CD4-positive, alpha-beta T cell (primary cell): ENCODE measurements at regions not wholly inside any gene's neighbourhood (a gene's known extent, or its start where the extent isn't known, plus 50 kb on each side); places are given as distances from the start of the nearest gene placed in this dataset.

Source experiments
- ATAC-seq: fragments of 200-7000 bp; cut with Tn5 transposase; one replicate; pipeline ENCODE4 v1.10.0; 2022; ENCODE audit warnings: mild to moderate bottlenecking; ENCODE audit not compliant: poor library complexity
- CTCF ChIA-PET: fragments of 350-600 bp; sonication (Branson Sonifier 250); formaldehyde crosslinking; loops from one replicate; lab custom pipeline; 2021; ENCODE audit warnings: antibody characterized with exemption, inconsistent platforms; lab: Charles Lee
- POLR2A ChIA-PET: fragments of 350-600 bp; sonication (Branson Sonifier 250); formaldehyde crosslinking; loops from one replicate; lab custom pipeline; 2021; ENCODE audit warnings: antibody characterized with exemption, inconsistent platforms; lab: Charles Lee
- DNase-seq, 14 experiments: peaks; one replicate each; pipeline ENCODE4 v3.0.0-alpha.2; 2013 to 2020; ENCODE audit warnings: mixed read lengths in 2 of 14
- H3K27ac ChIP-seq, 2 donors: one replicate each; pipeline versions ENCODE4 v1.5.1 to v1.7.0; 2013; ENCODE audit warnings: low read length in 2 of 2, low read depth in 1 of 2, mild to moderate bottlenecking in 1 of 2
- H3K27me3 ChIP-seq, 2 experiments: 1 replicate in 1 of 2; 2 replicates in 1 of 2; pipeline versions ENCODE4 v1.6.1 to v1.7.0; 2013; ENCODE audit warnings: low read length in 2 of 2, control low read depth in 1 of 2, mild to moderate bottlenecking in 1 of 2, moderate library complexity in 1 of 2; ENCODE audit not compliant: insufficient read depth in 2 of 2, control insufficient read depth in 1 of 2
- H3K36me3 ChIP-seq: one replicate; pipeline ENCODE4 v1.6.1; 2013; ENCODE audit warnings: low read length, control low read depth; ENCODE audit not compliant: insufficient read depth
- H3K4me1 ChIP-seq: one replicate; pipeline ENCODE4 v1.6.1; 2013; ENCODE audit warnings: low read length, control low read depth; ENCODE audit not compliant: insufficient read depth
- H3K4me3 ChIP-seq: one replicate; pipeline ENCODE4 v1.5.1; 2013; ENCODE audit warnings: mild to moderate bottlenecking, low read length, moderate library complexity
- H3K9me3 ChIP-seq, 2 experiments: 1 replicate in 1 of 2; 2 replicates in 1 of 2; pipeline versions ENCODE4 v1.6.1 to v1.7.0; 2013; ENCODE audit warnings: low read length in 2 of 2, mild to moderate bottlenecking in 2 of 2, control low read depth in 1 of 2, moderate library complexity in 1 of 2; ENCODE audit not compliant: control insufficient read depth in 1 of 2, insufficient read depth in 1 of 2
- H3K27ac Mint-ChIP-seq: one replicate; pipeline ENCODE4 v1.8.0; 2020; ENCODE audit warnings: mixed read lengths
- H3K27me3 Mint-ChIP-seq: one replicate; pipeline ENCODE4 v1.8.0; 2021; ENCODE audit warnings: mixed read lengths
- H3K36me3 Mint-ChIP-seq: one replicate; pipeline ENCODE4 v1.8.0; 2021; ENCODE audit warnings: low read depth, mixed read lengths
- H3K4me1 Mint-ChIP-seq: one replicate; pipeline ENCODE4 v1.8.0; 2021; ENCODE audit warnings: low read depth, mixed read lengths
- H3K4me3 Mint-ChIP-seq: one replicate; pipeline ENCODE4 v1.8.0; 2020; ENCODE audit warnings: mild to moderate bottlenecking, mixed read lengths
- H3K9me3 Mint-ChIP-seq: one replicate; pipeline ENCODE4 v1.8.0; 2020; ENCODE audit warnings: mixed read lengths
- intact Hi-C, 2 experiments: fragments of 100-400 bp; cut with DNase I in 1 of 2; cut with micrococcal nuclease in 1 of 2; formaldehyde crosslinking; loops; one replicate each; pipeline versions ENCODE4 v1.15.1 to v1.9.0; 2023 to 2025; cut with DNase I, micrococcal nuclease
- TF ChIP-seq, protein P1 (sequence below): fragments of 200-600 bp; IDR thresholded peaks from one replicate; pipeline ENCODE4 v1.8.0; 2022; ENCODE audit warnings: antibody characterized with exemption, mild to moderate bottlenecking

GRCh38 chr11:70595452-70595851, 197.1 kb downstream of the CTTN start:
- H3K36me3 Mint-ChIP-seq, result no peaks in the 10 kb centered on the region

DNA sequence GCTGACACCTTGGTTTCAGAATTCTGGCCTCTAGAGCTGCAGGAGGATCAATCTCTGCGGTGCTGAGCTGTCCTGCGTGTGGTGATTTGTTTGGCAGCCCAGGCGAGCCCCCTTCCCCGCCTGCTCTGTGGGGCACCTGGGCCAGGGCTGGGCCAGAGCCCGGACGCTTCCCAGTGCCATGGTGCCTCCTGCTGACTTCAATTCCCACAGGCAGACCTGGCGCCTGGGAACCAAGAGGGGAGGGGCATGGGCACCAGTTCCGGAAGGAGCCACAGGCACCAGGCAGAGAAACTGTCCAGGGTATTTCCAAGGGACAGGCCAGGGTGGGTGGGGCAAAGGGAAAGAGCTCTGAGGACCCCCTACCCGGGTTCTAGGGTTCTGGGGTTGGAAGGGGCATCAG, 197.8 kb downstream of the CTTN start:
- H3K4me3 ChIP-seq, result no peak overlapping the region
- peaks cover 0 to 4% of the 10 kb centered on the region in 2 experiments for H3K27me3 ChIP-seq
- no peaks in the 10 kb centered on the region for H3K9me3 ChIP-seq
- H3K4me1 ChIP-seq, result no peaks in the 10 kb centered on the region
- Mint-ChIP-seq H3K9me3 (no peaks in the 10 kb centered on the region), H3K36me3 (no peaks in the 10 kb centered on the region), H3K27me3 (peaks cover 8% of the 10 kb centered on the region), H3K4me3 (no peak overlapping the region), H3K4me1 (no peaks in the 10 kb centered on the region), H3K27ac (no peak overlapping the region)
- no peak overlapping the region for H3K27ac ChIP-seq
- no peaks in the 10 kb centered on the region for H3K36me3 ChIP-seq
- CTCF ChIA-PET, result no interaction called here
- TF ChIP-seq, protein P1, sequence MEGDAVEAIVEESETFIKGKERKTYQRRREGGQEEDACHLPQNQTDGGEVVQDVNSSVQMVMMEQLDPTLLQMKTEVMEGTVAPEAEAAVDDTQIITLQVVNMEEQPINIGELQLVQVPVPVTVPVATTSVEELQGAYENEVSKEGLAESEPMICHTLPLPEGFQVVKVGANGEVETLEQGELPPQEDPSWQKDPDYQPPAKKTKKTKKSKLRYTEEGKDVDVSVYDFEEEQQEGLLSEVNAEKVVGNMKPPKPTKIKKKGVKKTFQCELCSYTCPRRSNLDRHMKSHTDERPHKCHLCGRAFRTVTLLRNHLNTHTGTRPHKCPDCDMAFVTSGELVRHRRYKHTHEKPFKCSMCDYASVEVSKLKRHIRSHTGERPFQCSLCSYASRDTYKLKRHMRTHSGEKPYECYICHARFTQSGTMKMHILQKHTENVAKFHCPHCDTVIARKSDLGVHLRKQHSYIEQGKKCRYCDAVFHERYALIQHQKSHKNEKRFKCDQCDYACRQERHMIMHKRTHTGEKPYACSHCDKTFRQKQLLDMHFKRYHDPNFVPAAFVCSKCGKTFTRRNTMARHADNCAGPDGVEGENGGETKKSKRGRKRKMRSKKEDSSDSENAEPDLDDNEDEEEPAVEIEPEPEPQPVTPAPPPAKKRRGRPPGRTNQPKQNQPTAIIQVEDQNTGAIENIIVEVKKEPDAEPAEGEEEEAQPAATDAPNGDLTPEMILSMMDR, result no peak
- ATAC-seq, result no peak
- no peak for DNase-seq
- POLR2A ChIA-PET, result no interaction called here
- intact Hi-C loops, result no loop called here

More at GRCh38 chr11:70595452-70595851, 197.1 kb downstream of the CTTN start:
- peaks cover 5% of the 10 kb centered on the region for H3K4me1 Mint-ChIP-seq
- H3K27me3 Mint-ChIP-seq, result peaks cover 8% of the 10 kb centered on the region
- no peak overlapping the region for H3K4me3 Mint-ChIP-seq
- Histone ChIP-seq H3K4me3 (no peak overlapping the region), H3K27ac (no peak overlapping the region), H3K36me3 (no peaks in the 10 kb centered on the region), H3K4me1 (peaks cover 3% of the 10 kb centered on the region), H3K27me3 (peaks cover 0 to 4% of the 10 kb centered on the region in 2 experiments), H3K9me3 (no peaks in the 10 kb centered on the region)
- TF ChIP-seq, protein P1, result no peak
- H3K9me3 Mint-ChIP-seq, result no peaks in the 10 kb centered on the region
- ATAC-seq, result no peak
- ChIA-PET POLR2A (no interaction called here), CTCF (no interaction called here)
- intact Hi-C loops, result no loop called here
- no peak for DNase-seq
- H3K27ac Mint-ChIP-seq, result no peak overlapping the region

- no peak overlapping the region for H3K4me3 ChIP-seq
- Mint-ChIP-seq H3K4me3 (no peak overlapping the region), H3K27me3 (peaks cover 10% of the 10 kb centered on the region), H3K27ac (no peak overlapping the region), H3K9me3 (no peaks in the 10 kb centered on the region), H3K4me1 (no peaks in the 10 kb centered on the region), H3K36me3 (no peaks in the 10 kb centered on the region)
- no peaks in the 10 kb centered on the region for H3K9me3 ChIP-seq
- ChIA-PET POLR2A (no interaction called here), CTCF (no interaction called here)
- DNase-seq (no peak), ATAC-seq (no peak)
- H3K27ac ChIP-seq, result no peak overlapping the region
- no peaks in the 10 kb centered on the region for H3K36me3 ChIP-seq
- intact Hi-C loops, result no loop called here
- TF ChIP-seq, protein P1, result no peak
- peaks cover 0 to 4% of the 10 kb centered on the region in 2 experiments for H3K27me3 ChIP-seq
- no peaks in the 10 kb centered on the region for H3K4me1 ChIP-seq
These were observed 198.8 kb downstream of the CTTN start for GRCh38 chr11:70597006-70597555.
